Muscle layer of colon (tissue), 2 donors: ENCODE measurements at regions not wholly inside any gene's neighbourhood (a gene's known extent, or its start where the extent isn't known, plus 50 kb on each side); places are given as distances from the start of the nearest gene placed in this dataset.

Experiments
- H3K27ac ChIP-seq: one replicate; pipeline ENCODE4 v1.7.0; 2013; ENCODE audit warnings: low read depth, mild to moderate bottlenecking, low read length, moderate library complexity
- H3K27me3 ChIP-seq, 2 donors: one replicate each; pipeline ENCODE4 v1.7.0; 2013; ENCODE audit warnings: low read length in 2 of 2, mild to moderate bottlenecking in 2 of 2; ENCODE audit not compliant: insufficient read depth in 2 of 2, control insufficient read depth in 1 of 2
- H3K36me3 ChIP-seq: one replicate; pipeline ENCODE4 v1.7.0; 2013; ENCODE audit warnings: mild to moderate bottlenecking, low read length; ENCODE audit not compliant: insufficient read depth
- H3K4me1 ChIP-seq: one replicate; pipeline ENCODE4 v1.7.0; 2013; ENCODE audit warnings: mild to moderate bottlenecking, low read length; ENCODE audit not compliant: insufficient read depth
- H3K4me3 ChIP-seq, 2 donors: one replicate each; pipeline ENCODE4 v1.7.0; 2013; ENCODE audit warnings: low read length in 2 of 2, low read depth in 1 of 2, mild to moderate bottlenecking in 1 of 2, moderate library complexity in 1 of 2
- H3K9ac ChIP-seq: one replicate; pipeline ENCODE4 v1.7.0; 2013; ENCODE audit warnings: low read length
- H3K9me3 ChIP-seq: one replicate; pipeline ENCODE4 v1.7.0; 2013; ENCODE audit warnings: mild to moderate bottlenecking, low read length
- donor health status: abdominal sarcoma.
- donor health status: Adenocarcinoma of cecum.

DNA sequence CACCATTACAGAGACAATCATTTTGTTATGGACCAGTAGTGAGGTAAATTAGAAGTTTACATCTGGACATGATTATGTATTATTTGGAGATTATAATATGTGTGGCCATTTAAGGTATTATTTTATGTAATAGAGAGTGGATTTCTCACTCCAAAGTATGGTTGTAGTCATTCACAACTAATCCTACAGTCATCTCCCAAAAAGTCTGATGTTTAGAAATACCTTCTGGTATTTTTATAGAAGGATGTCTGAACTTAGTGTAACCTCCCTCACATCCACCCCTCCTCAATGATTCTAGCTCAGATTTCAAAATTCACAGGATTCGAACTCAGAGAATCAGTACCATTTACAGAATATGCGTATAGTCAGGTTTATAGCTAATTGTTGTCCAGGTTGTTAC lies 346.6 kb upstream of the MEIS2 start:
- H3K27ac ChIP-seq = no peak overlapping the region
- no peaks in the 10 kb centered on the region for H3K4me1 ChIP-seq
- H3K9ac ChIP-seq = no peak overlapping the region
- no peaks in the 10 kb centered on the region for H3K27me3 ChIP-seq
- H3K4me3 ChIP-seq = no peak overlapping the region
- H3K9me3 ChIP-seq = no peaks in the 10 kb centered on the region
- no peaks in the 10 kb centered on the region for H3K36me3 ChIP-seq

- Histone ChIP-seq H3K27me3 (no peaks in the 10 kb centered on the region), H3K4me3 (no peak overlapping the region), H3K4me1 (no peaks in the 10 kb centered on the region), H3K36me3 (no peaks in the 10 kb centered on the region), H3K9ac (no peak overlapping the region), H3K9me3 (no peaks in the 10 kb centered on the region), H3K27ac (no peak overlapping the region)
These were observed 352.1 kb upstream of the MEIS2 start for GRCh38 chr15:37452498-37452897.

DNA sequence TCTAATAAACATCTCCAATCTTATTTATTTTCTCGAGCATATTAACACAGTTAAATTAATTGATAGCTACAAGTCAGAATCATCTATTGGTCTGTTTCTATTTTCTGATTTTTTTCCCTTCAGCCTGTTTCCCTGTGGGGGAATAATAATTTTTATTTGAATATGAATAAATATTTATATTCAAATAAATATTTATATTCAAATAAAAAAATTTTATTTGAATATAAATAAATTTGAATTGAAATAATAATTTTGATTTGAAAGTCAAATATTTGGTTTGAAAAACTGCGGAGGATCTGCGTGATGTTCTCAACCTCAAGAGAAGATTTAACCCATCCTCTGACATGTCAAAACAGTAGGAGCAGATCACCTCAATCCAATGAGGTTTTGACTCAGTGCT lies 380.1 kb upstream of the MEIS2 start:
- H3K9me3 ChIP-seq = no peaks in the 10 kb centered on the region
- H3K4me1 ChIP-seq = no peaks in the 10 kb centered on the region
- no peaks in the 10 kb centered on the region for H3K27me3 ChIP-seq
- no peaks in the 10 kb centered on the region for H3K36me3 ChIP-seq
- H3K4me3 ChIP-seq = no peak overlapping the region
- H3K9ac ChIP-seq = no peak overlapping the region
- H3K27ac ChIP-seq = no peak overlapping the region

- H3K27me3 ChIP-seq = no peaks in the 10 kb centered on the region
- H3K4me1 ChIP-seq = no peaks in the 10 kb centered on the region
- no peak overlapping the region for H3K4me3 ChIP-seq
- no peak overlapping the region for H3K9ac ChIP-seq
- H3K36me3 ChIP-seq = no peaks in the 10 kb centered on the region
- no peaks in the 10 kb centered on the region for H3K9me3 ChIP-seq
- H3K27ac ChIP-seq = no peak overlapping the region
These were observed 380.8 kb upstream of the MEIS2 start for GRCh38 chr15:37481126-37481525.

DNA sequence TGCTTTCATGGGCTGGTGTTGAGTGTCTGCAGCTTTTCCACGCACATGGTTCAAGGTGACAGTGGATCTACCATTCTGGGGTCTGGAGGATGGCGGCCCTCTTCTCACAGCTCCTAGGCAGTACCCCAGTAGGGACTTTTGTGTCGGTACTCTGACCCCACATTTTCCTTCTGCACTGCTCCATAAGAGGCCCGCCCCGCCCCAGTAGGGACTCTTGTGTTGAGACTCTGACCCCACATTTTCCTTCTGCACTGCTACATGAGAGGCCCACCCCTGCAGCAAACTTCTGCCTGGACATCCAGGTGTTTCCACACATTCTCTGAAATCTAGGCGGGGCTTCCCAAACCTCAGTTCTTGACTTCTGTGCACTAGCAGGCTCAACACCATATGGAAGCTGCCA lies 383.4 kb upstream of the MEIS2 start:
- Histone ChIP-seq H3K9ac (no peak overlapping the region), H3K27me3 (no peaks in the 10 kb centered on the region), H3K36me3 (no peaks in the 10 kb centered on the region), H3K4me3 (no peak overlapping the region), H3K4me1 (no peaks in the 10 kb centered on the region), H3K27ac (no peak overlapping the region), H3K9me3 (no peaks in the 10 kb centered on the region)

DNA sequence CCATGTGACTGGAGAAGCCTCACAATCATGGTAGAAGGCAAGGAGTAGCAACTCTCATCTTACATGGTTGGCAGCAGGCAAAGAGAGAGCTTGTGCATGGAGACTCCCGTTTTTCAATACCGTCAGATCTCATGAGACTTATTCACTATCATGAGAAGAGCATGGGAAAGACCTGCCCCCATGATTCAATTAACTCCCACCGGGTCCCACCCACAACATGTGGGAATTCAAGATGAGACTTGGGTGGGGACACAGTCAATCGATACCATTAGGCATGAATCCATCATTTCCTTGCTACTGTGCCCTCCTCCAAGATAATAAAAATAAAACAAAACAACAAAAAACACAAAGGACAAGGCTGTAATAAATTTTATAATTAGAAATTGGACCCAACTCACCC lies 384.7 kb upstream of the MEIS2 start:
- Histone ChIP-seq H3K4me1 (no peaks in the 10 kb centered on the region), H3K27me3 (no peaks in the 10 kb centered on the region), H3K4me3 (no peak overlapping the region), H3K9ac (no peak overlapping the region), H3K27ac (no peak overlapping the region), H3K9me3 (no peaks in the 10 kb centered on the region), H3K36me3 (no peaks in the 10 kb centered on the region)

DNA sequence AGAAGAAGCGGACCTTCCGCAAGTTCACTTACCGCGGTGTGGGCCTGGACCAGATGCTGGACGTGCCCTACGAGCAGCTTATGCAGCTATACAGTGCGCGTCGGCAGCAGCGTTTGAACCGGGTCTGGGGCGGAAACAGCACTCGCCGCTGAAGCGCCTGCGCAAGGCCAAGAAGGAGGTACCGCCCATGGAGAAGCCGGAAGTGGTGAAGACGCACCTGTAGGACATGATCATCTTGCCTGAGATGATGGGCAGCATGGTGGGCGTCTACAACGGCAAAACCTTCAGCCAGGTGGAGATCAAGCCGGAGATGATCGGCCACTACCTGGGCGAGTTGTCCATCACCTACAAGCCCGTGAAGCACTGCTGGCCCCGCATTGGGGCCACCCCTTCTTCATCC lies 390.4 kb upstream of the MEIS2 start:
- Histone ChIP-seq H3K9me3 (no peaks in the 10 kb centered on the region), H3K27ac (no peak overlapping the region), H3K27me3 (no peaks in the 10 kb centered on the region), H3K9ac (no peak overlapping the region), H3K36me3 (no peaks in the 10 kb centered on the region), H3K4me3 (no peak overlapping the region), H3K4me1 (no peaks in the 10 kb centered on the region)

DNA sequence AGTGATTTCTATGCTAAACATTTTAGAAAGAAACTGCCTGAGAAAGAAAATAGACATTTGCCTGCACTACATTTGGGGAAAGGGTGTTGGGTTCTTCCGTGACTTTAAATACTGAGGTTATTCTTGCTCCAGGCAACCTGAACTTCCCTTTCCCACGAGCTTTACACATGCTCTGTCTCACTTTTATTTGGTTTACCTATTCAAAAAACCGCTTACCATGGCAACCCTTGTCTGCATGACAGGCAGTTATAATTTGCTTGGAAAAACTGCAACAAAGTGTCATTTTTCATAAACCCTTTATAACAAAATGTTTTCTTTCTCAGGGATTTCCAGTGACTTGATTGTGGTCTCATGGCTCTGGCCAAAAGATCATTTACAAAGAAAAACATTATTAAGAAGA lies 416.3 kb upstream of the MEIS2 start:
- Histone ChIP-seq H3K9me3 (no peaks in the 10 kb centered on the region), H3K27ac (no peak overlapping the region), H3K9ac (no peak overlapping the region), H3K27me3 (no peaks in the 10 kb centered on the region), H3K4me1 (no peaks in the 10 kb centered on the region), H3K36me3 (no peaks in the 10 kb centered on the region), H3K4me3 (no peak overlapping the region)

DNA sequence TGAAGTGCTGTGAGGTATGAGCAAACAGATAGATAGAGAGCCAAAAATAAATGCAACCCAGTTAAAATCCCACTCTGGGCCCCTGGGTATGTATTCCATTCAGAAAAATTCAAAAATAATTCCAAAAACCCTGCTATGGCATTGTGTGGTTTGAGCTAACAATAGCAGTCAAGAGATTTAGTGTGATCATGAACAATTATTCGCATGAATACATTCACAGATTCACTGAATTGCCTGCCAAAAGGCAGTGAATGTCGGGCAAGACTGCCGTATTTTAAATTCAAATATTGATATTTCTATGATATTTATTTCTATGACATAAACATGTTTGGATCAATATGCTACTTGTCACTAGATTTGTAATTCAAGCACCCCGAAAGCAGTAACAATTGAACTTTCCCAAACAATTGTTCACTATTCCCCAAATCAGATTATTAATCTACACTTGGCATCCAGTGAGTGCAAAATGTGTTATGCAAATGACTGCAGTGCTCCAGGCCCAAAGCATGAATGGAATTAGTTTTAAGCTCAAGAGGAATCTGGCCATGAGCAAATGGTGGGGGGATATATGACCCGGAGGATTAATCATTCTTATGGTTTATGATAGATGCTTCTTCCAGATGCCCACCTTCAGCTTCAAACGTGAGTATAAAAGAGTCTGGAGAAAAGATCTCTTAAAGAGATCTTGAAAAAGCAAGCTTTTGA lies 417.0 kb upstream of the MEIS2 start:
- no peaks in the 10 kb centered on the region for H3K27me3 ChIP-seq
- no peak overlapping the region for H3K27ac ChIP-seq
- H3K4me3 ChIP-seq = no peak overlapping the region
- H3K9ac ChIP-seq = no peak overlapping the region
- H3K9me3 ChIP-seq = no peaks in the 10 kb centered on the region
- H3K36me3 ChIP-seq = no peaks in the 10 kb centered on the region
- H3K4me1 ChIP-seq = no peaks in the 10 kb centered on the region

- H3K4me1 ChIP-seq = no peaks in the 10 kb centered on the region
- H3K9me3 ChIP-seq = no peaks in the 10 kb centered on the region
- H3K9ac ChIP-seq = no peak overlapping the region
- H3K4me3 ChIP-seq = no peak overlapping the region
- H3K27ac ChIP-seq = no peak overlapping the region
- no peaks in the 10 kb centered on the region for H3K36me3 ChIP-seq
- no peaks in the 10 kb centered on the region for H3K27me3 ChIP-seq
These were observed 416.0 kb upstream of the TMCO5A start for GRCh38 chr15:37518436-37518835.

GRCh38 chr15:37520026-37520425 lies 414.4 kb upstream of the TMCO5A start:
- H3K9ac ChIP-seq = no peak overlapping the region
- H3K9me3 ChIP-seq = no peaks in the 10 kb centered on the region
- no peak overlapping the region for H3K27ac ChIP-seq

GRCh38 chr15:37520882-37521281 lies 413.6 kb upstream of the TMCO5A start:
- H3K4me1 ChIP-seq = no peaks in the 10 kb centered on the region
- H3K27ac ChIP-seq = no peak overlapping the region
- no peaks in the 10 kb centered on the region for H3K27me3 ChIP-seq
- H3K36me3 ChIP-seq = no peaks in the 10 kb centered on the region
- H3K9me3 ChIP-seq = no peaks in the 10 kb centered on the region
- no peak overlapping the region for H3K9ac ChIP-seq
- no peak overlapping the region for H3K4me3 ChIP-seq

More at GRCh38 chr15:37520026-37520425, 414.4 kb upstream of the TMCO5A start:
- Histone ChIP-seq H3K4me3 (no peak overlapping the region), H3K4me1 (no peaks in the 10 kb centered on the region), H3K27me3 (no peaks in the 10 kb centered on the region), H3K36me3 (no peaks in the 10 kb centered on the region)
